ENCODE measurements at regions not wholly inside any gene's neighbourhood (a gene's known extent, or its start where the extent isn't known, plus 50 kb on each side); places are given as distances from the start of the nearest gene placed in this dataset.

DNA sequence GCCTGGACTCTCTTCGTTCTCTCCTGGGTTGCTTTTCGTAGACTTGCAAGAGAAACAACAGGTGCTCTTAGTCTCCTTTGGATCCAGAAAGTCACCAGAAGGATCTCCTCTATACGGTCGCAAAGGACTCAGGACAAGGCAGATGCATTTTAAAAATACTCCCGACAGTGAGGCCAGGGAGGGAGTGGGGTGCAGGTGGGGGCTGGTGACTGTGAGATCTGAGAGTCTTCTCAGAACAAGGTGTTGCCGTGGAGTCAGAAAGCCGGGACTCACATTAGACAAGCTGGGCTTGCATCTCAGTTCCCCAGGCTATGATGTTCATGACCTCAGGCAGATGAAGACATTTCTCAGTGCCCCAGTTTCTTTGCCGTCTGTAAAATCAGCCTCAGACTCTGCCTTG lies 507.2 kb downstream of the TCERG1L start:
- peaks cover 0 to 5% (median under 1%) of the 10 kb centered on the region in 8 donors for H3K9me3 Mint-ChIP-seq
- POLR2A ChIA-PET (ENCODE audit: partially characterized antibody) = no interaction called here
- Histone ChIP-seq H3K36me3 (ENCODE audit: insufficient read depth, low read length) (no peaks in the 10 kb centered on the region), H3K27ac (ENCODE audit: low read depth, low read length) (no peak overlapping the region), H3K27me3 (ENCODE audit: insufficient read depth, low read length) (no peaks in the 10 kb centered on the region), H3K4me3 (ENCODE audit: low read length in 2 of 2) (no peak overlapping the region), H3K4me1 (ENCODE audit: insufficient read depth, low read length) (no peaks in the 10 kb centered on the region), H3K9me3 (ENCODE audit: control insufficient read depth in 1 of 2, low read length in 2 of 2) (no peaks in the 10 kb centered on the region)
- intact Hi-C loops (cut with micrococcal nuclease) = no loop called here
- no peaks in the 10 kb centered on the region for H3K36me3 Mint-ChIP-seq
- DNase-seq = no peak
- H3K27me3 Mint-ChIP-seq = no peaks in the 10 kb centered on the region
- H3K27ac Mint-ChIP-seq = no peak overlapping the region
- CTCF ChIA-PET (ENCODE audit: partially characterized antibody) = no interaction called here
- H3K4me1 Mint-ChIP-seq = no peaks in the 10 kb centered on the region
- no peak overlapping the region for H3K4me3 Mint-ChIP-seq

GRCh38 chr10:130804778-130805634 lies 506.5 kb downstream of the TCERG1L start:
- no peaks in the 10 kb centered on the region for H3K4me1 ChIP-seq (ENCODE audit: insufficient read depth, low read length)
- Mint-ChIP-seq H3K36me3 (no peaks in the 10 kb centered on the region), H3K4me1 (no peaks in the 10 kb centered on the region), H3K27ac (no peak overlapping the region), H3K9me3 (peaks cover 0 to 5% (median under 1%) of the 10 kb centered on the region in 8 donors), H3K27me3 (no peaks in the 10 kb centered on the region), H3K4me3 (no peak overlapping the region)
- H3K27me3 ChIP-seq (ENCODE audit: insufficient read depth, low read length) = no peaks in the 10 kb centered on the region
- H3K4me3 ChIP-seq (ENCODE audit: low read length in 2 of 2) = no peak overlapping the region
- DNase-seq = no peak
- CTCF ChIA-PET (ENCODE audit: partially characterized antibody) = no interaction called here
- no peaks in the 10 kb centered on the region for H3K9me3 ChIP-seq (ENCODE audit: control insufficient read depth in 1 of 2, low read length in 2 of 2)
- POLR2A ChIA-PET (ENCODE audit: partially characterized antibody) = no interaction called here
- no peak overlapping the region for H3K27ac ChIP-seq (ENCODE audit: low read depth, low read length)
- intact Hi-C loops (cut with micrococcal nuclease) = no loop called here
- no peaks in the 10 kb centered on the region for H3K36me3 ChIP-seq (ENCODE audit: insufficient read depth, low read length)

GRCh38 chr10:130805635-130806030 lies 505.9 kb downstream of the TCERG1L start:
- Mint-ChIP-seq H3K4me3 (no peak overlapping the region), H3K9me3 (peaks cover 0 to 5% (median under 1%) of the 10 kb centered on the region in 8 donors), H3K27ac (no peak overlapping the region), H3K4me1 (no peaks in the 10 kb centered on the region), H3K36me3 (no peaks in the 10 kb centered on the region), H3K27me3 (no peaks in the 10 kb centered on the region)
- POLR2A ChIA-PET (ENCODE audit: partially characterized antibody) = no interaction called here
- CTCF ChIA-PET (ENCODE audit: partially characterized antibody) = no interaction called here
- no peaks in the 10 kb centered on the region for H3K27me3 ChIP-seq (ENCODE audit: insufficient read depth, low read length)
- H3K27ac ChIP-seq (ENCODE audit: low read depth, low read length) = no peak overlapping the region
- intact Hi-C loops (cut with micrococcal nuclease) = no loop called here
- H3K4me1 ChIP-seq (ENCODE audit: insufficient read depth, low read length) = no peaks in the 10 kb centered on the region
- no peak for DNase-seq
- H3K9me3 ChIP-seq (ENCODE audit: control insufficient read depth in 1 of 2, low read length in 2 of 2) = no peaks in the 10 kb centered on the region
- H3K4me3 ChIP-seq (ENCODE audit: low read length in 2 of 2) = no peak overlapping the region
- H3K36me3 ChIP-seq (ENCODE audit: insufficient read depth, low read length) = no peaks in the 10 kb centered on the region

- peaks cover 0 to 7% (median 1%) of the 10 kb centered on the region in 8 donors for H3K9me3 Mint-ChIP-seq
- intact Hi-C loops (cut with micrococcal nuclease) = no loop called here
Observed at GRCh38 chr10:130806426-130806825, 505.1 kb downstream of the TCERG1L start.

GRCh38 chr10:130807096-130807495 lies 504.4 kb downstream of the TCERG1L start:
- H3K27ac ChIP-seq (ENCODE audit: low read depth, low read length) = no peak overlapping the region
- DNase-seq = no peak
- peaks cover 0 to 7% (median 1%) of the 10 kb centered on the region in 8 donors for H3K9me3 Mint-ChIP-seq
- no peak overlapping the region for H3K27ac Mint-ChIP-seq
- H3K9me3 ChIP-seq (ENCODE audit: control insufficient read depth in 1 of 2, low read length in 2 of 2) = no peaks in the 10 kb centered on the region
- H3K27me3 ChIP-seq (ENCODE audit: insufficient read depth, low read length) = no peaks in the 10 kb centered on the region
- H3K27me3 Mint-ChIP-seq = no peaks in the 10 kb centered on the region
- no peak overlapping the region for H3K4me3 Mint-ChIP-seq
- H3K4me1 Mint-ChIP-seq = no peaks in the 10 kb centered on the region
- no peaks in the 10 kb centered on the region for H3K4me1 ChIP-seq (ENCODE audit: insufficient read depth, low read length)
- no peaks in the 10 kb centered on the region for H3K36me3 Mint-ChIP-seq
- no peak overlapping the region for H3K4me3 ChIP-seq (ENCODE audit: low read length in 2 of 2)
- POLR2A ChIA-PET (ENCODE audit: partially characterized antibody) = no interaction called here
- CTCF ChIA-PET (ENCODE audit: partially characterized antibody) = no interaction called here
- no peaks in the 10 kb centered on the region for H3K36me3 ChIP-seq (ENCODE audit: insufficient read depth, low read length)
- intact Hi-C loops (cut with micrococcal nuclease) = no loop called here

More at GRCh38 chr10:130806426-130806825, 505.1 kb downstream of the TCERG1L start:
- H3K4me3 Mint-ChIP-seq = no peak overlapping the region
- no peaks in the 10 kb centered on the region for H3K27me3 ChIP-seq (ENCODE audit: insufficient read depth, low read length)
- no peaks in the 10 kb centered on the region for H3K36me3 ChIP-seq (ENCODE audit: insufficient read depth, low read length)
- POLR2A ChIA-PET (ENCODE audit: partially characterized antibody) = no interaction called here
- CTCF ChIA-PET (ENCODE audit: partially characterized antibody) = no interaction called here
- no peak overlapping the region for H3K27ac ChIP-seq (ENCODE audit: low read depth, low read length)
- H3K36me3 Mint-ChIP-seq = no peaks in the 10 kb centered on the region
- no peak overlapping the region for H3K27ac Mint-ChIP-seq
- H3K4me1 Mint-ChIP-seq = no peaks in the 10 kb centered on the region
- H3K4me1 ChIP-seq (ENCODE audit: insufficient read depth, low read length) = no peaks in the 10 kb centered on the region
- no peak for DNase-seq
- no peak overlapping the region for H3K4me3 ChIP-seq (ENCODE audit: low read length in 2 of 2)
- no peaks in the 10 kb centered on the region for H3K27me3 Mint-ChIP-seq
- no peaks in the 10 kb centered on the region for H3K9me3 ChIP-seq (ENCODE audit: control insufficient read depth in 1 of 2, low read length in 2 of 2)

DNA sequence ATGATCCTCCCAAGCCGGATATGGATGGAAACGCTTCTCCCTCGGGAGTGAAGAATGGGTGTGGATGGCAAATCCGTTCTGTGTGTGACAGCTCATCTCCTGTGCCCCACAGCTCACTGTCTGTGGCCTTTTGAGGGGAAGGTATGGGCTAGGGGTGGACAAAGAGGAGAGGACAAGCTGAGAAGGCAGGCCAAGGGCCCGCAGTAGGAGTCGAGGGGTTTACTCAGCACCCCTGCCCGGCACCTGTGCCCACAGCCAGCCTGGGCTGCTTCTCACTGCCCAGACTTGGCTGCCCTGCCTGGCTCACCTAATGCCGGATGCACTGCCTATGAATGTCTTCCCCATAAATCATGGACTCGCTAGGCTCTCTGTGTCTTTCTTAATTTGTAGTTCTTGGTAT lies 503.8 kb downstream of the TCERG1L start:
- Histone ChIP-seq H3K27me3 (ENCODE audit: insufficient read depth, low read length) (no peaks in the 10 kb centered on the region), H3K4me1 (ENCODE audit: insufficient read depth, low read length) (no peaks in the 10 kb centered on the region), H3K9me3 (ENCODE audit: control insufficient read depth in 1 of 2, low read length in 2 of 2) (no peaks in the 10 kb centered on the region), H3K36me3 (ENCODE audit: insufficient read depth, low read length) (no peaks in the 10 kb centered on the region), H3K4me3 (ENCODE audit: low read length in 2 of 2) (no peak overlapping the region), H3K27ac (ENCODE audit: low read depth, low read length) (no peak overlapping the region)
- Mint-ChIP-seq H3K9me3 (peaks cover 0 to 7% (median under 1%) of the 10 kb centered on the region in 8 donors), H3K4me3 (no peak overlapping the region), H3K36me3 (no peaks in the 10 kb centered on the region), H3K4me1 (no peaks in the 10 kb centered on the region), H3K27me3 (no peaks in the 10 kb centered on the region), H3K27ac (no peak overlapping the region)
- ChIA-PET POLR2A (ENCODE audit: partially characterized antibody) (no interaction called here), CTCF (ENCODE audit: partially characterized antibody) (no interaction called here)
- DNase-seq = no peak
- intact Hi-C loops (cut with micrococcal nuclease) = no loop called here

- H3K4me3 Mint-ChIP-seq = no peak overlapping the region
- Histone ChIP-seq H3K27ac (ENCODE audit: low read depth, low read length) (no peak overlapping the region), H3K27me3 (ENCODE audit: insufficient read depth, low read length) (no peaks in the 10 kb centered on the region), H3K9me3 (ENCODE audit: control insufficient read depth in 1 of 2, low read length in 2 of 2) (no peaks in the 10 kb centered on the region), H3K4me1 (ENCODE audit: insufficient read depth, low read length) (no peaks in the 10 kb centered on the region), H3K36me3 (ENCODE audit: insufficient read depth, low read length) (no peaks in the 10 kb centered on the region), H3K4me3 (ENCODE audit: low read length in 2 of 2) (no peak overlapping the region)
- H3K4me1 Mint-ChIP-seq = no peaks in the 10 kb centered on the region
- H3K36me3 Mint-ChIP-seq = no peaks in the 10 kb centered on the region
- H3K27ac Mint-ChIP-seq = no peak overlapping the region
- no peak for DNase-seq
- ChIA-PET POLR2A (ENCODE audit: partially characterized antibody) (no interaction called here), CTCF (ENCODE audit: partially characterized antibody) (no interaction called here)
- peaks cover 0 to 7% (median under 1%) of the 10 kb centered on the region in 8 donors for H3K9me3 Mint-ChIP-seq
- H3K27me3 Mint-ChIP-seq = no peaks in the 10 kb centered on the region
- intact Hi-C loops (cut with micrococcal nuclease) = no loop called here
Observed at GRCh38 chr10:130808243-130808642, 503.3 kb downstream of the TCERG1L start.

All from CD4-positive, alpha-beta memory T cell (primary cell).